GM19372 (cell line): ENCODE measurements at regions not wholly inside any gene's neighbourhood (a gene's known extent, or its start where the extent isn't known, plus 50 kb on each side); places are given as distances from the start of the nearest gene placed in this dataset.

Experiments used
- ATAC-seq: cut with Tn5 transposase; IDR thresholded peaks from one replicate; pipeline ENCODE4 v1.9.1; 2021; ENCODE audit warnings: mild to moderate bottlenecking, low read depth, moderate library complexity; ENCODE audit not compliant: unreplicated experiment

DNA sequence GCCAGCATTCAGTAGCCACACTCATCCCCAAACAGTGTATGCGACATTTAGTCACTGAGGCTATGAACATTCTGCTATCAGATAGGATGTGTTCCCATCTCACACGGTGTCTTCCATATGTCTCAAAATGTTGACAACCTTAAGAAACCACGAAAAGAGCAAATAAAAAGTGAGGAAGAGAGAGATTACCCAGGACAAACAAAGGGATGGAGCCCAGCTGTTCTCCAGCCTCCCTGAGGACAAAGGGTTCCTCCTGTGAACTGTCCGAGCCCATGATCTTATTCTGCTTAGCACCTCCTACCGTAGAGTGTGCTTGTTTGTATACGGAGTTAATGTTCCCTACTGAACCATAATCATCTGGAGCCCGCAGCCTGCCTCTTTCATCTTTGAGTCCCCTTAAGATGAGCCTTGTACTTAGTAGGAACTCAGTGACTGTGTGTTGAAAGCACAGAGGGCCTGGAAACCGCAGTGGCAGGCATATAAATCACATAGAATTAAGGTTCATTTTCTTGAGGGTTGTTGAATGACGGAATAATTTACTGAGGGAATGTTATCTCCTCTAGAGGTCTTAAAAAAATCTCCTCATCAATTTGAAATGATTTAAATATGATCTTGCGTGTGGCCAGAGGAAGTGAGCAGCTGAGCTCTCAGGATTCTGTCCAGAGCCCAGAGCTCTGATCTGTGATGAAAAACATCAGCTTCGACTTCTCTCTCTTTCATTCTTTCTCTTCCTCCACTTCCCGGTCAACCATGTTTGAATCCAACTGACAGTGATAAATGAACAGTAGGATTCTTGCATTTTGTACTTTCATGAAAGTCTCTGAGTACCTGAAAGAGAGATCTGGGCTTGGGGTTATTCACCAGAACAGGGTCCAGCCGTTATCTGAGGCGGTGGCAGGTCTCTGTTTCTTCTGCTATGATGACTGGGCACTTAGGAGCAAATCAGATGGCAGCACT lies 200.5 kb downstream of the KLF5 start:
- no peak for ATAC-seq

DNA sequence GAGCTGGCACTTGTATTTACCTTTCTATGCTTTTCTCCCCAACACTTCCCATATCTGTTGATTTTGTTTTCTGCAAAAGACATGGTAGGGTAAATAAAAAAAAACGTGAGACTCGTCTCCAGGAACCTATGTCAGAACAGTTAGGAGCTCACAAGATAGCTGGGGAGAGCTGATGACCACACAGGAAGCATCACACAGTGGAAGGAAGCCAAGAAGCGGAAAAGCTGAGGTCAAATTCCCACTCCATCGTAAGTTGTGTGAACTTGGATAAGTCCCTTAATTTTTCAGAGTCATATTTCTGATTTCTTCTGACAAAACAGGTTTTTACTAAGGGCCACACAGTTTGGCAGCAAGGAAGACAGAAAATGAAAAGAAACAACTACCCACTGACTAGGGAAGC lies 199.6 kb downstream of the KLF5 start:
- no peak for ATAC-seq

GRCh38 chr13:73254827-73255226 lies 196.0 kb downstream of the KLF5 start:
- no peak for ATAC-seq

GRCh38 chr13:73251626-73252265 lies 192.9 kb downstream of the KLF5 start:
- no peak for ATAC-seq

DNA sequence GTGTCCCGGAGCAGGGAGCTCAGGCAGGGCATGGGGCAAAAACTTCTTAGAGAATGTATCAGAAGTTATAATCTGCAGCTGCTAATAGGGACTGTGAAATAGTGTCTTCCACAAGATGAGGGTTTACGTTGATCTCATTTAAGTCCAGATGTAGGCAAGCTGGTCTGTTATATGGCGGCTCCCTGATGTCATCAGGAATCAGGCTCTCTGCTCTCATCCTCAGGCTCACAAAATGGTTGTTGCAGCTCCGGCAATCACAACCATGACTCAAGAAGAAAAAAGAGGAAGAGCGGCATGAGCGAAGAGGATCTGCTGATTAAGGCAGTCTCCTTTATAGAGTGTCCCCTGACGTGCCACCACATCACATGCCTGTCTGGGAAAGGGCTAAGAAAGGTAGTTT lies 191.3 kb downstream of the KLF5 start:
- no peak for ATAC-seq

DNA sequence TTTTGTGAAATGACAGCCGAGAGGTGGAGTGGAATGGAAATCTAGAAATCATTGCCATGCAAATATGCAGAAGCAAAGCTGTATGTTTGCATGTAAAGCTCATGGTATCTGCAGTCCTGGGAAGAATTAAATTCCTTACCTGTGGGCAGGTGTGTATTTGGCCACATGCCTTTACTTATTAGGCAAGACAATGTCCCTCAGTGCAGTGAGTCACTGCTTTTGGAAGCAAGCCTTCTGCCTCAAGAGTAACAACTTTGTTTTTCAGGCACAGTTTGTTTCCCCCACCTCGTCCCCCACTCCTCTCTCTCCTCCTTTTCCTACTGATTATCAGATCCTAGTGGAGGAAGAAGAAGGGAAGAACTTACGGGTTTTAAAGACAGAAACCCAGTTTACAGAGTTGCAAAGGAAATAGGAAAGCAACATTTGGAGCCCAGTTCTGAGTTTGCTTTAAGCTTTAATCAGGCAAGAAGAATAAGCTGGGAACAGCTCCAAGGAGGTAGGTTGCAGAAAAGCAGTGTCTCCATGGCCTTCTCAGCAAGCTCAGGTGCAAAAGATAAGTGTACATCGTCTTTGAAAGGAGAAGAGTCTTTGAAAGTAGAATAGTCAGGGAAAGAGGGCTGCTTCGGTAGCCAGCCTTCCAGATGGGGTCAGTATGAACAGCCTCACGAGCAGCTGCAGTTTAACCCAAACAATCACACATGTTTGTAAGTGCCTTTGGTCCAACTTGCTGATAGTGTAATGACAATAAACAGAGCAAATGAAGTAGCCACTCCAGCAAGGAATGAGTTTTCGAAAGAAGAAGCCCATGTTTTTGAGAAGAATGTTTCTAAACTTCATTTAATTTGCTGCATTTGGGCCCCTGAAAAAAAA lies 190.1 kb downstream of the KLF5 start:
- no peak for ATAC-seq

GRCh38 chr13:73248154-73248553 lies 189.3 kb downstream of the KLF5 start:
- no peak for ATAC-seq

DNA sequence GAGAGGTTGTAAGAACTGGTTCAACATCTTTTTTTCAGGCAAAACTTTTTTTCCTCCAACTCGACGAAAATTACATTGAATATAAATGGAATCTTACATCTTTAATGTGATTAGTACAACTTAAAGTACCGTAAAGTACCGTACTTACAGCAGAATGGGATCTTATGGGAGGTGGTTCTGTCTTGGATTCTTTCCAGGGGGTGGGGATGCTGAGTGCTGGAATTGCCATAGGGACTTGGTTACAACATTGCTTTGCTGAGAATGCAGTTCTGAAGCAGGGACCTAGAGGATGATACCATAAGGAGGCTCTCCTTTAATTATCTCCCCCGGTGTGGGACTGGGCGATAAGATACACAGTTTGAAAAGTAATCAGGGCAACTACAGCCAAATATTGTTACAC lies 186.4 kb downstream of the KLF5 start:
- ATAC-seq, result no peak

DNA sequence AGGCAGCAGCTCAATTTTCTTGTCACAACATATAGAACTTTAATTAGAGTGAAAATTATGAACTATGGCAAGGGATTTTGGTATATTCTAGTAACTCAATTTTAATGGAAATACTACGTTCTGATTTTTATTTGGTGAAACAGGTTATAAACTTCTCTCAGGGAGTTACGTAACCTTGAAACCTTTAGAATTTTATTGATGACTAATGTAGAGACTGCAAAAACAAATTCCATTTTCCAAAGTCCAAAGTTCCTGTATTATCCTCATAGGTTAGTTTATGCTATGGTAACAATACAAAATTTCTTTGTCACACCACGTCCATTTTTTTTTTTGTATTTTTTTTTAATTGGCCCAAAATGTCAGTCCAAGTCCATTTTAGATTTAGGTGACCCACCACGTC lies 185.7 kb downstream of the KLF5 start:
- ATAC-seq, result no peak

- no peak for ATAC-seq
Observed at GRCh38 chr13:73242515-73243015, 183.8 kb downstream of the KLF5 start.

DNA sequence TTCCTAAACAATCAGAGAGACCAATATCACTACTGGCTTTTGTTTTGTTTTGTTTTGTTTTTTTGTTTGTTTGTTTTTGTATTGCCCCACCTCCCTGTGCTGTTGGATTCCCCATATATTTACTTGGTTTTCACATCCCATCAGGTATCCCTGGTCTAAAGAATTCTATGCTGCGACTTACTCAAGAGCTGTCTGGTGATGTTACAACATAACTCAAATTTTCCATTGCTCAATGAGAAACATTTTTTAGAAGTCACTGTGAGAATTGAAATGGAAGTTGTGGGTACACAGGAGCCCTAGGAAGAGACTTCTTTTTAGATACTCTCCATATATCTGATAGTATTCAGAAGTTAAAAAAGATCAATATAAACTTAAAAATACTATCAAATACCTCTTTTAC lies 181.4 kb downstream of the KLF5 start:
- no peak for ATAC-seq

DNA sequence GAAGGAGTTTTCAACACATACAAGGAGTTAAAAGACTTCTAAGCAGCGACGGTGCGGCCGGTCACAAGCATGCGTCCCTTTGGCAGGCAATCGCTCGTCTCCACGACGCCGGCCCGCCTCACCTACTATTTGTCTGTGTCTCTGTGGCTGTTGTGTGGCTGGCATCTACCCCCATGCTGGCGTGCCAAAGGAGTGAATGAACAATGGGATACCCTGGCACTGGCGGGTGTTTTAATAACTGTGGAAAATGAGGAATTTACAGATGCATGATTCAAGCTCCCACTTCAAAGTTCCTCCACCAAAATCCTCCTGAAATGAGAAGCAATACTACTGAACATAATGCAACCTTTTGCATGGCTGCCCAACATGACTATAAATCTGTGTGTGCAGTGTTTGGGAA lies 176.6 kb downstream of the KLF5 start:
- ATAC-seq, result no peak

DNA sequence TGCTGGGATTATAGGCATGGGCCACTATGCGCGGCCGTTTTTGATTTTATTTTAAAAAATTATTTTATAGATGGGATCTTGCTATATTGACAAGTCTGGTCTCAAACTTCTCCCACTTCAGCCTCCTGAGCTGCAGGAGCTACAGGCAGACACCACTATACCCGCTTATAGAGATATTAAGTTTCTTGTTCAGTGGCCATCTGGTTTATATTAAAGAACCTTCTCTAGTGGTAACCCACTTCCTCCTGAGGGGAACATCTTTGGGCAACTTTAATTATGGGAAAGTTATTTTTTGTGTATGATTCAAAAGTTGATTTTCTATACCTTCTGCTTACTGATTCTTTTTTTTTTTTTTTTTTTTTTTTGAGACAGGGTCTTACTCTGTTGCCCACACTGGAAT lies 172.7 kb downstream of the KLF5 start:
- no peak for ATAC-seq

- ATAC-seq, result no peak
Observed at GRCh38 chr13:73230716-73231115, 171.9 kb downstream of the KLF5 start.

DNA sequence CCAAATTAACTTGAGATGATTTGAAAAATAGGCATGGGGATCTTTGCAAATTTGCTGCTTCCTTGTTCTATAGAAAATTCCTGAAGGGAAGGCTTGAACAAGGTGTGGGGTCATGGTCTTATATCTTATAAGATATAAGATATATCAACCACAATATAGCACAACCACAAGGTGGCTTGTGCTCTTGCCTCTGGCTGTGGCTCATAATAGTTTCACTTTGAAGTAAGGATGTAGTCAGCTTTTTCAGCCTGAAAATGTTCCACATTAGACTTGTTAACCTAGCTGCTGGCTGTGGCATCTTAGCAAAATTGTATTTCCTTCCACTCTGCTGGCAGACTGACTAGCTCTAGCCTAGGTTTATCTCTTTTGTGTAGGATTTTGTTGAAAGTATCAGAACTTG lies 169.7 kb downstream of the KLF5 start:
- no peak for ATAC-seq

GRCh38 chr13:73225990-73226389 lies 167.2 kb downstream of the KLF5 start:
- no peak for ATAC-seq

GRCh38 chr13:73224703-73225102 lies 165.9 kb downstream of the KLF5 start:
- ATAC-seq, result no peak

- peak; percentile 76 for ATAC-seq
Observed at GRCh38 chr13:73223372-73223781, 164.6 kb downstream of the KLF5 start.

DNA sequence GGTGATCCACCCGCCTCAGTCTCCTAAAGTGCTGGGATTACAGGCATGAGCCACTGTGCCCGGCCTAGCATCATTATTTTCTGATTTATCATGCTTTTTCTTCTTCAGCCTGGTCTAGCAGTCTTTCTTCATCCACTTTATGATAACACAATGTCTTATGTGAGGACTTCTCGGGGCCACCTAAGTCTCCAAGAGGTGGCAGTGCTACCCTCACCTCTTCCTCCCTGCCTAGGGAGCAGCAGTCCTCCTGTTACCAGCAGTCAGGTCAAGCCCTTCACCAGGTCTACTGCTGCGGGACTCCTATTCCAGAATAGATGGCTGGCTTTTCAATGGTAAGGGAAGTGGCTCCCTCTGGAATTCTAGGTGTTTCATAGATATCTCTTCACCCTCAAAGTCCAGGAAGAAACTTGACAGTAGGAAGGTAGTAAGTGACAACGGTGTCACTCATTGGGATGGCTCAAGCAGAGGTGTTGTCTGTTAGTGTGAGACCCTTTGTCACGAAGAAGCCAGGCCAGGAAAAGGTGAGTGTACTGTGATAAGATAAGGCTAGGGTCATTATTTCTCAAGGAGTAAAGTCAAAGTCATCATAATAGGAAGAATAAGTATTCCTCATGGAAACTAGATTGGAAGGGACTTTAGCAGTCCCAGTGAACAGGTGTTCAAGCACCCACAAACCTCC lies 164.0 kb downstream of the KLF5 start:
- no peak for ATAC-seq
